NCI-H2029 (cell line): ENCODE measurements at regions not wholly inside any gene's neighbourhood (a gene's known extent, or its start where the extent isn't known, plus 50 kb on each side); places are given as distances from the start of the nearest gene placed in this dataset.

Experiments
- DNase-seq: peaks from one replicate; lab custom pipeline; 2025; lab: John Stamatoyannopoulos, UW

DNA sequence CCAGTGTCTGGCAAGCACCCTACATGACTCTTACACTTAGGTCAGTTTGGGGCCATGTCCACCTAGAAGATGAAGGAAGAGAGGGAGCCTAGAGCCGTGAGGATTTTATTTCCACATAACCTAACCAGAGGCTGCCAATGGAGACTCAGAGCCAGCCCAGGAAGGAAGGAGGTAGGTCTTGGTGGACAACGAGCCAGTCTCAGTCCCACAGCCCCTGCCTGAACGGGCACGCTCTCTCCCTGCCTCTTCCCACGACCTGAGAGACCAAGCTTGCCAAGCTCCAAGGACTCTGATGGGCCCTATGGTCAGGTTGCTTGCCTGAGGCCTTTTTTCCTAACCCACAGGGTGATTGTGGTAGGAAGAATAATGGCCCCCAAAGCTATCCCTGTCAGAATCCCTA is 188.4 kb downstream of the TFCP2L1 start:
- no peak for DNase-seq

DNA sequence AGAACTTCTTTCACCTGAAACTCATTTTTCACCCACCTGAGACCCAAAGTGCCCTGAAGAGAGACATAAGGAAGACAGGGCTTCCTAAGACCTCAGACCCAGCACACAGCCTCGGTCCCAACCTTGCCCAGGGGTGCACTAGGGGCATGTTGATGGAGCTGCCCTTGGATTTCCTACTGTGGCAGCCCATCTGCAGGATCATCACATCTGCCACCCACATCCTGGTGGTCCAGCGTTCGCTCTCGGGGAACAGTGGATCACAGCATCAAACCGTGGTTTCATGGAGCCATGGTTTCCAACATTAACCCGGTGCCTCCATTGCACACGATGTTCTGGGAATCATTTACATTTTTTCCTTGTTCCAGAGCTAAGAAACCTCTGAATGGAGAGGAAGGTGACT is 186.4 kb downstream of the TFCP2L1 start:
- no peak for DNase-seq

GRCh38 chr2:121099329-121100290 is 185.4 kb downstream of the TFCP2L1 start:
- DNase-seq, result no peak

DNA sequence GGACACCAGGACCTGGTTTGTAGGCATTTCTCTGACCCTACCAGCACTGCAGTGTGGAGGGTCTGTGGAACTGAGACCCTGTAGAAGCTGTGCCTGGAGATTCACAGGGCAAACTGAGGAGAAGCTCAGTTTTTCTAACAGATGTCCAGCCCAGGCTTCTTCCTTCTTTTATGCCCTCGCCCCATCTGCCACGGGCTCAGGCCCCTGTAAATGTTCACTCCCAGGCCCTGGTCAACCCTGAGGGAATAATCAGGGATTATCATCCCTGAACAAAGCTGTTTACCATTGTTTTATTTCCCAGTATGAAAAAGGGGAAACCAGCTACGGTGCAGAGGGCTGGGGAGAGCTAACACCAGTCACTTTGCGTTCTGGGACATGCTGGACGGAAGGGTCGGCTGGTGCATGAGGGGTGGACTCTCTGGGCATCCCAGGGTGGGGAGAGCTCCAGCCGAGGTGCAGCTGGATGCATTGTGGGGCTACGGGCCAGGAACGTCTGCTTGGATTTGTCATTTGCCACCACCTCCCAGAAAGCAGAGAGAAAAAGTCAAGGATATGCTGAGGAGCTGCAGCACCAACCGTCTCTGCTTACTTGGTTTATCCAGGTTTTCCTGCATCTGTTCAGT is 183.8 kb downstream of the TFCP2L1 start:
- DNase-seq, result no peak

- no peak for DNase-seq
Measured at GRCh38 chr2:121102941-121103340, 182.1 kb downstream of the TFCP2L1 start.

DNA sequence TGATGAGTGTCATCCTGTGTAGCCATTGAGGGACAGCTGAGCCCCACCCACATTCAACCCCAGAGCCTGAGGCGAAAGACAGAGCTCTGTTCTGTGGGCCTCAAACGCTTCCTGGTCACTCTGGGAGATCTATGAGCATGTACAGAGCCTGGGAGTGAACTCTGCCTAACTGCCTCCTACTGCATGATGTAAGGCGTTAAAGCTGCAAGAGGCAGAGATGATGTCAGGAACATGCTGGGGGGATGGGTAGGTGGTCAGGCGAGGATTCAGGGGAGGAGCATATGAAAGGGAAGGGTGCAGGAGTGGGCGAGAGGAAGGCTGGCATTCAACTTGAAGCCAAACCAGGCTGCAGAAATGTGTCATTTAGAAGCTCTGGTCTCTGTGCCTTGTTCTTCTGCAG is 181.0 kb downstream of the TFCP2L1 start:
- no peak for DNase-seq

DNA sequence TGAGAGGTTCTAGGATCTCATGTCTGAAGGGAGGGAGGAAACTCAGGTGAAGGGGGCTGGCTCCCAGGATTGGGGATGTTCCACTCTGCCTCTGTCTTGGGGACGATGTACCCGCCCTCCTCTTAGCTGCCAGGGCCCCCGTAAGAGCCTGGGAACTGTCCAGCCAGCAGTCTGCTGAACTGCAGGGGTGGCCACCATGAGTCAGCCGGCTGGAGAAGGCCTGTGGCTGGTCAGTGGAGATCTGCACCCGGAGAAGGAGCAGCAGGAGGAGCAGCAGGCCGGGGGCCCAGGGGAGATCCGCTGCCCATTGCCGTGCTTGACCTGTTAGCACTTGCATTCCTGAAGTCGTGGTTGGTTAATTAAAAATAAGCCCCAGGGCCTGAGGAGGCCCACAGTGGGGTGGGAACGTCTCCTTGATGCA is 180.3 kb downstream of the TFCP2L1 start:
- no peak for DNase-seq

DNA sequence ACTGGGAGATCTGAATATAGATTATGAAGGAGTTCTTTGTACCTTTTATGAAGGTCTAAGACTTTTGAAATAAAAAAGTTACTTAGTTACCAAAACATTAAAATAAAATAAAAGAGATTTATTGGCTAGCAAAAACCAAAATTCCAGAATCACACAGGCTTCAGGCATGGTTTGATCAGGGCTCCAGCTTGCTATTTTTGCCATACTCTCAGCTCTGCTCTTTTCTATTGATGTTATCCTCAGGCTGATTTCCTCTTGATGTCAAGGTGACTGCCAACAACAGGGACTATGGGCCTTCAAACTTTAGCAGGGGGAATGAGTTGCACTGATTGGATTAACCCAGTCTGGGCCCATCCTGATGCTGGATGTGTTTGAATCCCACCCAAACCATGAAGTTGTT is 174.1 kb downstream of the TFCP2L1 start:
- no peak for DNase-seq

- no peak for DNase-seq
Measured at GRCh38 chr2:121118951-121119350, 166.1 kb downstream of the TFCP2L1 start.

GRCh38 chr2:121120411-121120810 is 164.6 kb downstream of the TFCP2L1 start:
- no peak for DNase-seq

DNA sequence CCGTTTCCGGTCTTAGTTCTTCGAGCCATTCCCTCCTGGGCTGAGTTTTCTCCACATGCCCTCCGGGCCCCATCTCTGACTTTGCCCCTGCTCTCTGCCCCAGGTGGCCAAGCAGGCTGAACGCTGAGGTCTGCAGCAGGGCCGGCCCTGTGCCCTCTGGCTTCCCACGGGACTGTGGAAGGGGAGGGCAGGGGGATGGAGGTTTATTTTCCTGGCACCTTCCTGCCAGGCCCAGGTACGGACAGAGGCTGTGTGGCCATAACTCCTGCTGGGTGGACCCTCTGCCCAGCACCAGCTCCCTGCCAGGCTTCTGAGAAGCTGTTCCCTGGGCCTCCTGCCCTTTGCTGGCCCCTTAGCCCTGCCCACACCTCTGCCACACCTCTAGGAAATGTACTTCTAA is 164.0 kb downstream of the TFCP2L1 start:
- DNase-seq, result no peak

DNA sequence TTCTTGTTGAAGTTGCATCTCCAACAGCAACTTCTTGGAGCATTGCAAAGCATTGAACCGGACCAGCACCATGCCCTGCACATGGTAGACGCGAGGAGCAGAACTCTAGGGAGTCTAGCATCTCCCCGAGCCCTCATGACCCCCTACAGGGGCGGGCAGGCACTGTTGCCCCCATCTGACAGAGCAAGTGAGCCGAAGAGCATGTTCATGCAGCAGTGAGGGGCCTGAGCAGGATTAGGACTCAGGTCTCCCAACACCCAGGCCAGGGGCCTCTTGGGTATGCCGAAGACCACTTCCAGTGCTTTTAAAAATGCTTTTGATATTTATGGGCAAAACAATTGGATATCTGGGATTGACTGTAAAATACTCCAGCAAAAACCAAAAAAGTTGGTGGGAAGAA is 163.3 kb downstream of the TFCP2L1 start:
- no peak for DNase-seq

GRCh38 chr2:121123268-121123667 is 161.7 kb downstream of the TFCP2L1 start:
- DNase-seq, result no peak

GRCh38 chr2:121124330-121124729 is 160.7 kb downstream of the TFCP2L1 start:
- DNase-seq, result no peak

DNA sequence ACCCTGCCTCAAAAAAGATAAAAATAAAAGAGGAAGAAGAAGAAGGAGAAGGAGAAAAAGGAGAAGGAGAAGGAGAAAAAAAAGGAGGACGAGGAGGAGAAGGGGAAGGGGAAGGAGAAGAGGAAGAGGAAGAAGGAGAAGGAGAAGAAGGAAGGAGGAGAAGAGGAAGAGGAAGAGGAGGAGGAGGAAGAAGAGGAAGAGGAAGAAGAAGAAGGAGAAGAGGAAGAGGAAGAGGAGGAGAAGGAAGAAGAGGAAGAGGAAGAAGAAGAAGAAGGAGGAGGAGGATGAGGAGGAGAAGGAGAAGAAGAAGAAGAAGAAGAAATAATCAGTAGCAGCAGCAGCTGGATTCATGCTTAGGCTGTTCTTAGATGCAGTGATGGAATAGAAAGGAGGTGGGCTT is 159.7 kb downstream of the TFCP2L1 start:
- no peak for DNase-seq

DNA sequence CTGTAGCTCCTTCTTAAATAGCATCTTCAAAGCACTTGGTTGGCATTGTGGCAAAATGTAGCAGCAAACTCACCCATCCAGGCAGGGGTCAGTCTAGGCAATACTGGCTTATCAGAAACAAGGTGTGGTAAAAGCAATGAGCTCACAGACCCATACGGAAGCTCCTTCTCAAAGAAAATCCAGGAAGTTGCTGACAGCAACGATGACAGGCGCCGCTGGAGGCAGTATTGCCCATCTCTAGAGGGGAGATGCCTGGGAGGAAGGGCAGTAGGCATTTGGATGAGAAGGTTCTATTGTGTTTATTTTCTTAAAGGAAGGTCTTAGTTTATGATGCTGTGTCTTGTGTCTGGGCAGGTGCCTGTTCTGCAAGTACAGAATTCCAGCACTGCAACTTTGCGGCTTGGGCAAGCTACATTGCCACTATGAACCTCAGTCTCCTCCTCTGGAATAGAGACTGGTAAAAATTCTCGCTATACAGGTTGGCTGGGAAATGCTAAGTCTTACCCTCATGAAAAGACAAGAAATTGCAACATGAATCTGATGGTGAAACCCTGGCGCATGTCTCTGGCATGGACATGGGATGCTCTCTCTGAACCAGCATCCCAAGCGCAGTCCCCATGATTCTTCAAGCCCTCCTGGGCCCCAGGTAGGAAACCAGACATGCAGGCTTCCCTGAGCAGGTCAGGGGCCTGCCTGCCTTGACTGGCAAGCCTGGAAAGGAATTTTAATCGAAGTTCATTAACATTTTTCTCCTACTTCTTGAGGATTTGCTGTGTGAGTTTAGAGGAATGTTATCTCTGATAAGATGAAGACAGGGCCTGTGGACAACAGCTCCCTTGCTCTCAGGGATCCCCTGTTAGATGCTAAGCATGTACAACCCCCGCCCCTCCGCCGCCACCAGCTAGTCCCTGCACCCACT is 156.0 kb downstream of the TFCP2L1 start:
- DNase-seq, result no peak

DNA sequence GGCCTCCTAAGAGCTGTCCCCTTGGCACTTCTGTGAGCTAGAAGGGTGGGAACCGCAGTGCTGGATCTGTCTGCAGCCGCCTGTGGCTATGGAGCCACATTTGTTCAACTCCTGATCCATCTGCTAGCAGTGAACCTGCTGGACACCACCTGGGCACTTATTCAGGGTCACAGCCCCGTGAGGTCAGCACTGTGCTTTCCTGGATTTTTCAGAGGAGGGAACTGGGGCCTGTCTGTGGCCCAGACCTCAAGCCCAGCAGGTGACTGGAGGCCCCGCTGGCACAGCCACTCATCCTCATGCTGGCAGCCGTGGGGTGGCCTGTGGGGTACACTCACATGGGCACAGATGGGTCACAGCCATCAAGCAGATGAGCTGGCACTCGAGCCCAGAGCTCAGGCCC is 155.3 kb downstream of the TFCP2L1 start:
- DNase-seq, result no peak

DNA sequence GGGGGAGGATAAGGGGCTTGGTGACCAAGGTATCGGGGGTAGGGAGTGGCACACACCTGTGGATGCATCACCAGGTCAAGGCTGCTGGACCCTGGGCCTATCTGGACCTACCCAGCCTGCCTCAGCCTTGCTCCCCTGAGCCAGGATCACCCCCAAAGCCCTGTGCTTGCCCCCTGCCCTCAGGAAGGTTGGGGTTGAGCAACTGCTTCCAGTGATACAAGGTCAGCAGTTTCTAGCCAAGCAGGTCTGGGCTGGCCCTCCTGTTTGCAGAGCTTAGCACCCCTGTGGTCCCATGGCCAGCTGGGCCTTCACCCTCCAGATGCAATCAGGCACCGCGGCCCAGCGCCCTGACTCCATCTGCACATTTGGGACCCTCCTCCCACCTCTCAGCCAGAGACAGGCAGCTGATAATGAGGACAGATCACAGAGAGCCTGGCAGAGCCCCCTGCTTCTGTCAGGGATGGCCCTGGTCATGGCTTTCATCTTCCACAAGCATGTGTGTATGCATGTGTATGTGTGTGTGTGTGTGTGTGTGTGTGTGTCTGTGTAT is 154.6 kb downstream of the TFCP2L1 start:
- no peak for DNase-seq

DNA sequence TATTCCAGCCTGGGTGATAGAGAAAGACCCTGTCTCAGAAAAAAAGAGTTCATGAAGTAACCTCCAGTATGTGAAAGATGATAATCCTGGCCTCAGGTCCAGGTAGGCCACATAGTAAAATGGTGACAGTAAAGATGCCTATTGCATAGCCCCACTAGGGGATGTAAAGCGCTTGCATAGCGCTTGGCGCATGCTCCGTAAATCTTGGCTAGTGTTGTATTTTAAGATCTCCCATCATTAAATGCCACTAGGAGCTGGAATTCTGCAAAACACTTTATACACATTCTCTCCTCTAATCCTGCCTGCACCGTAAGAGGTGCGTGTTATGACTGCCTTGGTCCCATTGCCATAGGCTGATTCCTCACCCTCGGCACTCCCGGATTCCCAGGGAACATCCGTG is 153.6 kb downstream of the TFCP2L1 start:
- no peak for DNase-seq

DNA sequence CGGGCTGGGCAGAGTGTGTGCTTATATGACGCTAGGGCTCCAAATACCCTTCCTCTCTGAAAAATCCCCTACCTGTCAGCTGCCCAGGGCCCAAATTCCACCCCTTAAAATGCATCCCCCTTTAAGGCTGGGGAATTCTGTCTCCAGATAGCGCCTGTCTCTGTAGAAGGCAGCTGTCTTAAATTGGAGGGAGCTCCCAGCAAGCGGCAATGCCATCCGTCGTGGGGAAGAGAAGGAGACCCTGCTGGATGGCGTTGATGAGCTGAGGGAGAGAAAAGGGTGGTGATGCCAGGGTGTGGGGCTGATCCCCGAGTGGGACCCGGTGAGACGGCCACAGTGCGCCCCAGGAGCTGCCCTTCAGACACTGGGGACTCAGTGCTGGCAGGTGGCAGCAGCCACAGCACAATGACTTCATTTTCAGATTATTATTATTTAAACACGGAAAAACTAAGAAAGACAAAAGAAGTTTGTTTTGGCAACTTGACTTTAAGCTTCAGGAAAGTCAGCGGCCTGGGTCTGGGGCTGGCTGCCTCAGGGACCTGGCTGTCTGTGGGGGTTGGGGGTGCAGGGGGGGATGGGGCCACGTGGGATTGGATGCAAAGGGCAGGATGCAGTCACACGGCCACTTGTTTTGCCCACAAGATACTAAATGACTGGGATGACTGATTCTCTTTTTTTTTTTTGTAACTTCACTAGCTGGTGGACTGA is 152.8 kb downstream of the TFCP2L1 start:
- DNase-seq, result no peak

DNA sequence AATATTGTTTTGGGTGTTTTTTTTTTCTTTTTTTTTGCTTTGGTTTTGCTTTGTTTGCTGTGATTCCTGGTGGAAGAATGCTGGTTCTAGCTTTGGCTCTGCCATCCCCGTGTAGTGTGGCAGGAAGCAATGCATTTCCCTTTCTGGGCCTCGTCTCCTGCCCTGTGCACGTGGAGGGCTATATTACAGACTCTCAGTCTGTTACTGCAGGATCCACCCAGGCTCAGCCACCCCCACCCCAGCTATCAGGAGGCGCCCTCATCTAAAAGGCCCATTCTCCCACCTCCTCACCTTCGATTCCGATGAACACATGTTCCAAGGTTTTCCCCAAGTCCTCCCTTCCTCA is 152.3 kb downstream of the TFCP2L1 start:
- no peak for DNase-seq
